DOHH2 (cell line): ENCODE measurements at regions not wholly inside any gene's neighbourhood (a gene's known extent, or its start where the extent isn't known, plus 50 kb on each side); places are given as distances from the start of the nearest gene placed in this dataset.

Experiments
- CTCF ChIP-seq: fragments of 200-600 bp; sonication (generic); IDR thresholded peaks from one replicate; pipeline ENCODE4 v1.5.1; 2014; ENCODE audit warnings: antibody characterized with exemption, mild to moderate bottlenecking, low read depth, low read length; ENCODE audit not compliant: poor library complexity, severe bottlenecking
- EZH2phosphoT487 ChIP-seq: fragments of 200-600 bp; sonication (generic); IDR thresholded peaks from 2 replicates; pipeline ENCODE4 v1.6.1; 2017; ENCODE audit warnings: borderline replicate concordance, mild to moderate bottlenecking, antibody characterized with exemption, low read length, moderate library complexity, mixed read lengths

GRCh38 chr5:87729781-87730180 is 317.1 kb upstream of the CCNH start:
- TF ChIP-seq CTCF: no peak
- TF ChIP-seq EZH2phosphoT487: no peak
